Endodermal cell (in vitro differentiated cells): ENCODE measurements at regions not wholly inside any gene's neighbourhood (a gene's known extent, or its start where the extent isn't known, plus 50 kb on each side); places are given as distances from the start of the nearest gene placed in this dataset.
"Not testable (repeated sequence)": the region's sequence is repeated elsewhere in the genome, so short reads cannot be mapped to it uniquely, and the experiment has no call there.

ENCODE experiments used
- DNase-seq: peaks from one replicate; pipeline ENCODE4 v3.0.0-alpha.2; 2017
- H3K27ac ChIP-seq: 2 replicates; pipeline ENCODE4 v1.5.1; 2013; ENCODE audit warnings: mild to moderate bottlenecking, low read depth, low read length, moderate library complexity
- H3K27me3 ChIP-seq: 2 replicates; pipeline ENCODE4 v1.6.1; 2013; ENCODE audit warnings: mild to moderate bottlenecking, low read length, moderate library complexity; ENCODE audit not compliant: insufficient read depth, control insufficient read depth, poor library complexity, severe bottlenecking
- H3K36me3 ChIP-seq: 2 replicates; pipeline ENCODE4 v1.7.0; 2013; ENCODE audit warnings: mild to moderate bottlenecking, low read length, moderate library complexity; ENCODE audit not compliant: control insufficient read depth, insufficient read depth
- H3K4me1 ChIP-seq: one replicate; pipeline ENCODE4 v1.7.0; 2013; ENCODE audit warnings: low read length; ENCODE audit not compliant: control insufficient read depth, insufficient read depth
- H3K4me3 ChIP-seq: 2 replicates; pipeline ENCODE4 v1.5.1; 2013; ENCODE audit warnings: mild to moderate bottlenecking, low read length, moderate library complexity
- H3K9ac ChIP-seq: 2 replicates; pipeline ENCODE4 v1.6.1; 2013; ENCODE audit warnings: mild to moderate bottlenecking, low read length, moderate library complexity; ENCODE audit not compliant: poor library complexity, severe bottlenecking; ENCODE audit errors: extremely low read depth
- H3K9me3 ChIP-seq: 2 replicates; pipeline ENCODE4 v1.6.1; 2013; ENCODE audit warnings: mild to moderate bottlenecking, low read length, moderate library complexity; ENCODE audit not compliant: control insufficient read depth
- H3K27ac Mint-ChIP-seq: 2 replicates; pipeline ENCODE4 v1.8.0; 2020; ENCODE audit warnings: mixed read lengths
- H3K27me3 Mint-ChIP-seq: 2 replicates; pipeline ENCODE4 v1.8.0; 2021; ENCODE audit warnings: mild to moderate bottlenecking, mixed read lengths; ENCODE audit not compliant: insufficient read depth
- H3K36me3 Mint-ChIP-seq: 2 replicates; pipeline ENCODE4 v1.8.0; 2020; ENCODE audit warnings: low read depth, mixed read lengths
- H3K4me1 Mint-ChIP-seq: 2 replicates; pipeline ENCODE4 v1.8.0; 2020; ENCODE audit warnings: mixed read lengths
- H3K4me3 Mint-ChIP-seq: 2 replicates; pipeline ENCODE4 v1.8.0; 2020; ENCODE audit warnings: mild to moderate bottlenecking, moderate library complexity, mixed read lengths
- H3K9me3 Mint-ChIP-seq: 2 replicates; pipeline ENCODE4 v1.8.0; 2020; ENCODE audit warnings: mild to moderate bottlenecking, mixed read lengths
- WGBS, 2 experiments: methylation state at CpG; one replicate each; pipeline versions ENCODE4 v1.1.5 to v1.1.7; 2013; ENCODE audit warnings: missing lambda C conversion rate in 2 of 2, mixed read lengths in 1 of 2; ENCODE audit not compliant: insufficient coverage in 1 of 2, insufficient read length in 1 of 2; 5-methylcytosine and 5-hydroxymethylcytosine counted together
- TF ChIP-seq, protein P1 (sequence below): fragments of 200-600 bp; sonication (generic); conservative IDR thresholded peaks from 2 replicates; pipeline ENCODE4 v1.5.0; 2021; ENCODE audit warnings: antibody characterized with exemption, mild to moderate bottlenecking

DNA sequence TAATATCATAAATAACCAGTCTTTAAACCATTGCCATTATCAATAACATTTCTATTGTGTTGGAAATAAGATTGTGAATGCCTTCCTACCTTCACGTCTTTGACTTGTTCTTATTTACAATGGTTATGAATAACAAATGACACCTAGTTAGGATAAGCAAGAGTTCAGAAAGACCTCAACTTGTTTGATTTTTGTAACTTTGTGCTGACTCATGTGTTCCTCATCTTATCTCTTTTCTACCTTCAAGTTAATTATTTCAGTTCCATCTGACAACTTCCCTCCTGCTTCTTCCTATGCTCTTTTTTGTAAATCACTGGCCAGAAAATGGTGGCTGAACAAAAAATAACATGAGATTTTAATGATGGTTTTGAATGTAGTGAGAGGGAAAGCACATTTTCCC lies 538.5 kb upstream of the TUSC1 start:
- H3K27ac ChIP-seq = no peak overlapping the region
- Mint-ChIP-seq H3K4me1 (no peaks in the 10 kb centered on the region), H3K9me3 (peaks cover 27% of the 10 kb centered on the region), H3K27ac (no peak overlapping the region), H3K27me3 (no peaks in the 10 kb centered on the region), H3K36me3 (peaks cover 2% of the 10 kb centered on the region), H3K4me3 (no peak overlapping the region)
- 100% methylated on average over 1 of the region's 1 CpG; no CpG with 5 or more reads in 1 of the 2 experiments for WGBS, 2 experiments
- TF ChIP-seq, protein P1, sequence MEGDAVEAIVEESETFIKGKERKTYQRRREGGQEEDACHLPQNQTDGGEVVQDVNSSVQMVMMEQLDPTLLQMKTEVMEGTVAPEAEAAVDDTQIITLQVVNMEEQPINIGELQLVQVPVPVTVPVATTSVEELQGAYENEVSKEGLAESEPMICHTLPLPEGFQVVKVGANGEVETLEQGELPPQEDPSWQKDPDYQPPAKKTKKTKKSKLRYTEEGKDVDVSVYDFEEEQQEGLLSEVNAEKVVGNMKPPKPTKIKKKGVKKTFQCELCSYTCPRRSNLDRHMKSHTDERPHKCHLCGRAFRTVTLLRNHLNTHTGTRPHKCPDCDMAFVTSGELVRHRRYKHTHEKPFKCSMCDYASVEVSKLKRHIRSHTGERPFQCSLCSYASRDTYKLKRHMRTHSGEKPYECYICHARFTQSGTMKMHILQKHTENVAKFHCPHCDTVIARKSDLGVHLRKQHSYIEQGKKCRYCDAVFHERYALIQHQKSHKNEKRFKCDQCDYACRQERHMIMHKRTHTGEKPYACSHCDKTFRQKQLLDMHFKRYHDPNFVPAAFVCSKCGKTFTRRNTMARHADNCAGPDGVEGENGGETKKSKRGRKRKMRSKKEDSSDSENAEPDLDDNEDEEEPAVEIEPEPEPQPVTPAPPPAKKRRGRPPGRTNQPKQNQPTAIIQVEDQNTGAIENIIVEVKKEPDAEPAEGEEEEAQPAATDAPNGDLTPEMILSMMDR = no peak
- H3K9ac ChIP-seq = no peak overlapping the region
- H3K36me3 ChIP-seq = no peaks in the 10 kb centered on the region
- no peaks in the 10 kb centered on the region for H3K9me3 ChIP-seq
- no peak for DNase-seq
- H3K4me3 ChIP-seq = no peak overlapping the region
- H3K27me3 ChIP-seq = no peaks in the 10 kb centered on the region
- H3K4me1 ChIP-seq = no peaks in the 10 kb centered on the region

DNA sequence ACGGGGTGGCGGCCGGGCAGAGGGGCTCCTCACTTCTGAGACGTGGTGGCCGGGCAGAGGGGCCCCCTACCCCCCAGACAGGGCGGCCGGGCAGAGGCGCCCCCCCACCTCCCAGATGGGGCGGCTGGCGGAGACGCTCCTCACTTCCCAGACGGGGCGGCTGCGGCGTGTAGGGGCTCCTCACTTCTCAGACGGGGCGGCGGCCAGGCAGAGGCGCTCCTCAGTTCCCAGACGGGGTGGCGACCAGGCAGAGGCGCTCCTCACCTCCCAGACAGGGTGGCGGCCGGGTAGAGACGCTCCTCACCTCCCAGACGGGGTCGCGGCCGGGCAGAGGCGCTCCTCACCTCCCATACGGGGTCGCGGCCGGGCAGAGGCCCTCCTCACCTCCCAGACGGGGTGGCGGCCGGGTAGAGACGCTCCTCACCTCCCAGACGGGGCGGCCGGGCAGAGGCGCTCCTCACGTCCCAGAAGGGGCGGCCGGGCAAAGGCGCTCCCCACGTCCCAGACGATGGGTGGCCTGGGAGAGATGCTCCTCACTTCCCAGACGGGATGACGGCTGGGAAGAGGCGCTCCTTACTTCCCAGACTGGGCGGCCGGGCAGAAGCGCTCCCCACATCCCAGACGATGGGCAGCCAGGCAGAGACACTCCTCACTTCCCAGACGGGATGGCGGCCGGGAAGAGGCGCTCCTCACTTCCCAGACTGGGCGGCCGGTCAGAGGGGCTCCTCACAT lies 536.6 kb upstream of the TUSC1 start:
- H3K36me3 ChIP-seq, H3K4me3 ChIP-seq, H3K9me3 ChIP-seq, H3K4me1 Mint-ChIP-seq, H3K27me3 Mint-ChIP-seq, H3K36me3 Mint-ChIP-seq, H3K27ac ChIP-seq, DNase-seq, H3K9ac ChIP-seq, H3K4me3 Mint-ChIP-seq, H3K4me1 ChIP-seq, H3K27me3 ChIP-seq, H3K27ac Mint-ChIP-seq: not testable (repeated sequence)
- peaks cover 27% of the 10 kb centered on the region for H3K9me3 Mint-ChIP-seq
- 89 to 91% methylated on average over 13 to 61 of the region's 61 CpGs for WGBS, 2 experiments

DNA sequence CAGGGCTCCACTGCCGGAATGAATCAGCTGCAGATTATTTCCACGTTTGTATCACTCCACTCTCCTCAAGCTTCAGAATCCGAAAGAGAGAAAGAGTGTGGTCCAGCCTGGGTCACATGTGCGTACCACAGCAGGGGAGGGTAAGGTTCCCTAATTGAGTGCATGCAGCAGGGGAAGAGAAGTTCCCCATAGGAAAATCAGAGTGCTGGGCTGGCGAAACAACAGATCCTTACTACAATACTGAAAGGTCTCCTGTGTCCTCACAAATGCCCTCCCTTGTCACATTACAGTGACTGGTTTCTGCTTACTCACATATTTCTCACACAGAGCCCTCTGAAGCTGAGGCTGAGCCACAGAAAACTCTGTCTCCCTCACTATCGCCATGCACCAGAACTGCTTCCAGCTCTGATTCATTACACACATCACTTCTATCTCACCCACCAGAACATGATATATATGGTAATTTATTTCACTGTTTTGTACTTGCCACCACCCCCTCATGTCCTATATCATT lies 532.2 kb upstream of the TUSC1 start:
- no peaks in the 10 kb centered on the region for H3K4me1 ChIP-seq
- Mint-ChIP-seq H3K9me3 (peaks cover 14% of the 10 kb centered on the region), H3K27ac (no peak overlapping the region), H3K4me3 (no peak overlapping the region), H3K4me1 (no peaks in the 10 kb centered on the region), H3K27me3 (no peaks in the 10 kb centered on the region), H3K36me3 (no peaks in the 10 kb centered on the region)
- H3K9me3 ChIP-seq = no peaks in the 10 kb centered on the region
- no peak for DNase-seq
- 87 to 90% methylated on average over 4 to 6 of the region's 6 CpGs for WGBS, 2 experiments
- H3K36me3 ChIP-seq = no peaks in the 10 kb centered on the region
- H3K27me3 ChIP-seq = no peaks in the 10 kb centered on the region
- H3K4me3 ChIP-seq = no peak overlapping the region
- TF ChIP-seq, protein P1 = no peak
- H3K9ac ChIP-seq = no peak overlapping the region
- no peak overlapping the region for H3K27ac ChIP-seq
